GM12891 (cell line): ENCODE measurements at regions not wholly inside any gene's neighbourhood (a gene's known extent, or its start where the extent isn't known, plus 50 kb on each side); places are given as distances from the start of the nearest gene placed in this dataset.

Experiments used
- DNase-seq: peaks from one replicate; pipeline ENCODE4 v3.0.0; 2011; ENCODE audit warnings: low spot score; ENCODE audit not compliant: insufficient read length
- FAIRE-seq: peaks from 2 replicates; lab custom pipeline; 2011; peaks lifted over from hg19 to GRCh38; lab: Jason Lieb, UNC
- PAX5 ChIP-seq: IDR thresholded peaks from 2 replicates; pipeline ENCODE4 v1.6.1; 2011; ENCODE audit warnings: low read length, moderate library complexity, mild to moderate bottlenecking; ENCODE audit not compliant: insufficient read depth, severe bottlenecking
- POLR2A ChIP-seq: IDR thresholded peaks from 2 replicates; pipeline ENCODE4 v1.6.1; 2011; ENCODE audit warnings: low read depth, low read length, control low read depth
- POLR2AphosphoS5 ChIP-seq: IDR thresholded peaks from 2 replicates; pipeline ENCODE4 v1.6.1; 2011; ENCODE audit warnings: low read depth, low read length, control low read depth
- POU2F2 ChIP-seq: IDR thresholded peaks from 2 replicates; pipeline ENCODE4 v1.6.1; 2011; ENCODE audit warnings: low read depth, mild to moderate bottlenecking, control low read depth, low read length, moderate library complexity
- SPI1 ChIP-seq: IDR thresholded peaks from 2 replicates; pipeline ENCODE4 v1.6.1; 2011; ENCODE audit warnings: low read depth, low read length, control low read depth
- TAF1 ChIP-seq: IDR thresholded peaks from 2 replicates; pipeline ENCODE4 v1.6.1; 2011; ENCODE audit warnings: low read depth, low read length, control low read depth

GRCh38 chr4:124899997-124900396 is 187.5 kb upstream of the ANKRD50 start:
- DNase-seq (no peak), FAIRE-seq (no peak)
- no peak for TF ChIP-seq POLR2AphosphoS5
- no peak for TF ChIP-seq TAF1
- no peak for TF ChIP-seq SPI1
- no peak for TF ChIP-seq PAX5
- TF ChIP-seq POLR2A = no peak
- TF ChIP-seq POU2F2 = no peak

GRCh38 chr4:124890522-124890921 is 178.0 kb upstream of the ANKRD50 start:
- FAIRE-seq = no peak
- no peak for DNase-seq
- TF ChIP-seq SPI1 = no peak
- no peak for TF ChIP-seq TAF1
- TF ChIP-seq POLR2AphosphoS5 = no peak
- TF ChIP-seq POU2F2 = no peak
- no peak for TF ChIP-seq PAX5
- no peak for TF ChIP-seq POLR2A

GRCh38 chr4:124887739-124888138 is 175.2 kb upstream of the ANKRD50 start:
- FAIRE-seq (no peak), DNase-seq (no peak)
- TF ChIP-seq SPI1 (no peak), POLR2A (no peak), POU2F2 (no peak), POLR2AphosphoS5 (no peak), TAF1 (no peak), PAX5 (no peak)

- FAIRE-seq = no peak
- no peak for DNase-seq
- TF ChIP-seq TAF1 (no peak), POLR2AphosphoS5 (no peak), POU2F2 (no peak), PAX5 (no peak), POLR2A (no peak), SPI1 (no peak)
Measured at GRCh38 chr4:124884316-124884715, 171.8 kb upstream of the ANKRD50 start.

GRCh38 chr4:124883632-124884031 is 171.1 kb upstream of the ANKRD50 start:
- no peak for DNase-seq
- no peak for FAIRE-seq
- TF ChIP-seq TAF1 (no peak), POLR2A (no peak), SPI1 (no peak), POU2F2 (no peak), PAX5 (no peak), POLR2AphosphoS5 (no peak)

- no peak for TF ChIP-seq POLR2A
- no peak for TF ChIP-seq PAX5
- TF ChIP-seq POLR2AphosphoS5 = no peak
- TF ChIP-seq POU2F2 = no peak
- TF ChIP-seq SPI1 = no peak
- no peak for TF ChIP-seq TAF1
- no peak for FAIRE-seq
- no peak for DNase-seq
Measured at GRCh38 chr4:124879195-124879594, 166.7 kb upstream of the ANKRD50 start.

- FAIRE-seq = no peak
- TF ChIP-seq POLR2A (no peak), SPI1 (no peak), POU2F2 (no peak), PAX5 (no peak), POLR2AphosphoS5 (no peak), TAF1 (no peak)
- no peak for DNase-seq
Measured at GRCh38 chr4:124874172-124874450, 161.6 kb upstream of the ANKRD50 start.

GRCh38 chr4:124873361-124874171 is 161.0 kb upstream of the ANKRD50 start:
- DNase-seq (no peak), FAIRE-seq (no peak)
- TF ChIP-seq POLR2AphosphoS5 (no peak), POLR2A (no peak), TAF1 (no peak), PAX5 (no peak)

GRCh38 chr4:124872659-124873058 is 160.1 kb upstream of the ANKRD50 start:
- no peak for DNase-seq
- no peak for TF ChIP-seq POLR2A
- no peak for TF ChIP-seq POU2F2
- TF ChIP-seq SPI1 = no peak
- no peak for TF ChIP-seq POLR2AphosphoS5
- no peak for TF ChIP-seq TAF1
- TF ChIP-seq PAX5 = no peak
- FAIRE-seq = no peak
